Neutrophil (primary cell): ENCODE measurements at regions not wholly inside any gene's neighbourhood (a gene's known extent, or its start where the extent isn't known, plus 50 kb on each side); places are given as distances from the start of the nearest gene placed in this dataset.
"Not testable (repeated sequence)": the region's sequence is repeated elsewhere in the genome, so short reads cannot be mapped to it uniquely, and the experiment has no call there.

ENCODE experiments used
- H3K27ac ChIP-seq: fragments of 200-600 bp; sonication (generic); 2 replicates; pipeline ENCODE4 v1.5.1; 2016; ENCODE audit warnings: mild to moderate bottlenecking, moderate library complexity
- H3K27me3 ChIP-seq: fragments of 200-600 bp; sonication (generic); 2 replicates; pipeline ENCODE4 v1.6.0; 2016; ENCODE audit warnings: mild to moderate bottlenecking
- H3K36me3 ChIP-seq: fragments of 200-600 bp; sonication (generic); 2 replicates; pipeline ENCODE4 v1.5.1; 2017
- H3K4me1 ChIP-seq, 2 experiments: fragments of 200-600 bp in 1 of 2; sonication (generic) in 1 of 2; 1 replicate in 1 of 2; 2 replicates in 1 of 2; pipeline versions ENCODE4 v1.5.1 to v1.6.1; 2013 to 2016; ENCODE audit warnings: low read depth in 1 of 2, low read length in 1 of 2, mild to moderate bottlenecking in 1 of 2, moderate library complexity in 1 of 2; ENCODE audit not compliant: control insufficient read depth in 1 of 2, insufficient read depth in 1 of 2
- H3K4me3 ChIP-seq, 2 experiments: fragments of 200-600 bp in 1 of 2; sonication (generic) in 1 of 2; 1 replicate in 1 of 2; 2 replicates in 1 of 2; pipeline ENCODE4 v1.5.1; 2013 to 2016; ENCODE audit warnings: low read depth in 1 of 2, low read length in 1 of 2, mild to moderate bottlenecking in 1 of 2, moderate library complexity in 1 of 2
- H3K9me3 ChIP-seq: fragments of 200-600 bp; sonication (generic); 2 replicates; pipeline ENCODE4 v1.5.1; 2016
- CTCF ChIP-seq: fragments of 200-600 bp; sonication (generic); IDR thresholded peaks from 2 replicates; pipeline ENCODE4 v1.5.1; 2016; ENCODE audit warnings: antibody characterized with exemption

- Histone ChIP-seq H3K27ac (no peak overlapping the region), H3K36me3 (no peaks in the 10 kb centered on the region), H3K9me3 (no peaks in the 10 kb centered on the region), H3K4me3 (no peak overlapping the region), H3K27me3 (peaks cover 13% of the 10 kb centered on the region), H3K4me1 (no peaks in the 10 kb centered on the region)
- TF ChIP-seq CTCF: no peak
Observed at GRCh38 chr4:169846396-169846795, 88.7 kb upstream of the HPF1 start.

- no peaks in the 10 kb centered on the region for H3K36me3 ChIP-seq
- no peak overlapping the region for H3K27ac ChIP-seq
- H3K4me3 ChIP-seq: no peak overlapping the region
- no peak for TF ChIP-seq CTCF
- H3K27me3 ChIP-seq: no peaks in the 10 kb centered on the region
- no peaks in the 10 kb centered on the region for H3K4me1 ChIP-seq
- H3K9me3 ChIP-seq: no peaks in the 10 kb centered on the region
Observed at GRCh38 chr4:169841776-169842175, 84.0 kb upstream of the HPF1 start.

GRCh38 chr4:169840554-169840953, 82.8 kb upstream of the HPF1 start:
- Histone ChIP-seq H3K36me3 (no peaks in the 10 kb centered on the region), H3K4me3 (no peak overlapping the region), H3K27me3 (no peaks in the 10 kb centered on the region), H3K4me1 (no peaks in the 10 kb centered on the region), H3K27ac (no peak overlapping the region), H3K9me3 (no peaks in the 10 kb centered on the region)
- no peak for TF ChIP-seq CTCF

- H3K4me3 ChIP-seq, H3K9me3 ChIP-seq, H3K27me3 ChIP-seq, H3K4me1 ChIP-seq, H3K36me3 ChIP-seq, H3K27ac ChIP-seq: not testable (repeated sequence)
Observed at GRCh38 chr4:169828329-169828728, 70.6 kb upstream of the HPF1 start.

GRCh38 chr4:169826634-169827187, 69.0 kb upstream of the HPF1 start:
- no peaks in the 10 kb centered on the region for H3K36me3 ChIP-seq

GRCh38 chr4:169823685-169824084, 65.9 kb upstream of the HPF1 start:
- no peaks in the 10 kb centered on the region for H3K27me3 ChIP-seq
- no peak overlapping the region for H3K27ac ChIP-seq
- H3K9me3 ChIP-seq: no peaks in the 10 kb centered on the region
- no peak for TF ChIP-seq CTCF
- no peaks in the 10 kb centered on the region for H3K4me1 ChIP-seq
- H3K4me3 ChIP-seq: no peak overlapping the region
- no peaks in the 10 kb centered on the region for H3K36me3 ChIP-seq

More at GRCh38 chr4:169826634-169827187, 69.0 kb upstream of the HPF1 start:
- Histone ChIP-seq H3K9me3 (no peaks in the 10 kb centered on the region), H3K27me3 (no peaks in the 10 kb centered on the region), H3K4me3 (no peak overlapping the region), H3K4me1 (no peaks in the 10 kb centered on the region), H3K27ac (no peak overlapping the region)
- no peak for TF ChIP-seq CTCF
